ENCODE measurements at regions not wholly inside any gene's neighbourhood (a gene's known extent, or its start where the extent isn't known, plus 50 kb on each side); places are given as distances from the start of the nearest gene placed in this dataset.

- Histone ChIP-seq H3K79me2 (no peaks in the 10 kb centered on the region), H3K27me3 (no peaks in the 10 kb centered on the region), H3K4me2 (no peak overlapping the region), H3K9me3 (ENCODE audit: low read depth) (no peaks in the 10 kb centered on the region), H3K9me2 (replicated peaks; ENCODE audit: insufficient read depth) (no peaks in the 10 kb centered on the region), H3K36me3 (replicated peaks; ENCODE audit: insufficient read depth, low read depth) (no peaks in the 10 kb centered on the region), H3K4me1 (ENCODE audit: insufficient read depth) (no peaks in the 10 kb centered on the region), H2AFZ (no peak overlapping the region), H4K20me1 (ENCODE audit: insufficient read depth, poor library complexity, severe bottlenecking) (no peaks in the 10 kb centered on the region), H3K27ac (no peak overlapping the region), H3K4me3 (no peak overlapping the region)
- TF ChIP-seq CTCF (IDR thresholded peaks at IDR 0.05; ENCODE audit: poor library complexity) (no peak), EZH2 (IDR thresholded peaks at IDR 0.05; ENCODE audit: borderline replicate concordance) (no peak), EZH2phosphoT487 (IDR thresholded peaks at IDR 0.05; ENCODE audit: low read depth, severe bottlenecking, unreplicated experiment) (no peak)
- DNase-seq (ENCODE audit: low spot score) = no peak
- WGBS (ENCODE audit: low lambda C conversion rate, missing lambda C conversion rate) = 81% methylated on average over 5 of the region's 5 CpGs
These were observed 789.0 kb upstream of the SOX9 start for GRCh38 chr17:71331754-71332325.

- no peaks in the 10 kb centered on the region for H3K9me2 ChIP-seq (replicated peaks; ENCODE audit: insufficient read depth)
- H3K36me3 ChIP-seq (replicated peaks; ENCODE audit: insufficient read depth, low read depth) = no peaks in the 10 kb centered on the region
- TF ChIP-seq CTCF (IDR thresholded peaks at IDR 0.05; ENCODE audit: poor library complexity) = no peak
- TF ChIP-seq EZH2 (IDR thresholded peaks at IDR 0.05; ENCODE audit: borderline replicate concordance) = no peak
- TF ChIP-seq EZH2phosphoT487 (IDR thresholded peaks at IDR 0.05; ENCODE audit: low read depth, severe bottlenecking, unreplicated experiment) = no peak
- no peaks in the 10 kb centered on the region for H3K9me3 ChIP-seq (ENCODE audit: low read depth)
- no peak overlapping the region for H3K4me3 ChIP-seq
- no peaks in the 10 kb centered on the region for H4K20me1 ChIP-seq (ENCODE audit: insufficient read depth, poor library complexity, severe bottlenecking)
- no peak for DNase-seq (ENCODE audit: low spot score)
- 95% methylated on average over 2 of the region's 2 CpGs for WGBS (ENCODE audit: low lambda C conversion rate, missing lambda C conversion rate)
- H3K79me2 ChIP-seq = no peaks in the 10 kb centered on the region
- no peak overlapping the region for H2AFZ ChIP-seq
- no peak overlapping the region for H3K4me2 ChIP-seq
- H3K27ac ChIP-seq = no peak overlapping the region
- no peaks in the 10 kb centered on the region for H3K4me1 ChIP-seq (ENCODE audit: insufficient read depth)
- no peaks in the 10 kb centered on the region for H3K27me3 ChIP-seq
These were observed 786.6 kb upstream of the SOX9 start for GRCh38 chr17:71334048-71334751.

- TF ChIP-seq CTCF (IDR thresholded peaks at IDR 0.05; ENCODE audit: poor library complexity) = no peak
- Histone ChIP-seq H3K27me3 (no peaks in the 10 kb centered on the region), H3K4me3 (no peak overlapping the region), H3K36me3 (replicated peaks; ENCODE audit: insufficient read depth, low read depth) (no peaks in the 10 kb centered on the region), H3K9me3 (ENCODE audit: low read depth) (no peaks in the 10 kb centered on the region), H2AFZ (no peak overlapping the region), H3K27ac (no peak overlapping the region), H3K4me1 (ENCODE audit: insufficient read depth) (no peaks in the 10 kb centered on the region), H4K20me1 (ENCODE audit: insufficient read depth, poor library complexity, severe bottlenecking) (no peaks in the 10 kb centered on the region), H3K9me2 (replicated peaks; ENCODE audit: insufficient read depth) (no peaks in the 10 kb centered on the region), H3K4me2 (no peak overlapping the region), H3K79me2 (no peaks in the 10 kb centered on the region)
- no peak for DNase-seq (ENCODE audit: low spot score)
These were observed 785.6 kb upstream of the SOX9 start for GRCh38 chr17:71335212-71335611.

All from hepatocyte (in vitro differentiated cells).